MCF 10A (cell line): ENCODE measurements at regions not wholly inside any gene's neighbourhood (a gene's known extent, or its start where the extent isn't known, plus 50 kb on each side); places are given as distances from the start of the nearest gene placed in this dataset.

Experiments used
- BruUV-seq: library from RNA; stranded (reverse); fragments of 400-500 nt; replicated peaks from 2 replicates; lab custom pipeline; 2021; lab: Mats Ljungman, UMichigan
- CTCF ChIA-PET: fragments of 300-600 bp; sonication (Branson Sonifier 250); formaldehyde crosslinking; extraction: SDS; loops from one replicate; lab custom pipeline; 2021; ENCODE audit warnings: antibody characterized with exemption, inconsistent platforms; lab: Yijun Ruan, JAX
- POLR2A ChIA-PET: fragments of 300-600, 350-650 bp; sonication (Branson Sonifier 250); formaldehyde crosslinking; extraction: SDS; loops from one replicate; lab custom pipeline; 2020; ENCODE audit warnings: antibody characterized with exemption, inconsistent platforms; lab: Yijun Ruan, JAX
- DNase-seq: peaks from one replicate; pipeline ENCODE4 v3.0.0-alpha.2; 2018; ENCODE audit not compliant: unreplicated experiment
- H3K27ac Mint-ChIP-seq: one replicate; pipeline ENCODE4 v1.8.0; 2022; ENCODE audit warnings: mild to moderate bottlenecking, low read depth, mixed read lengths; ENCODE audit not compliant: unreplicated experiment
- H3K27me3 Mint-ChIP-seq: one replicate; pipeline ENCODE4 v1.8.0; 2022; ENCODE audit warnings: mixed read lengths; ENCODE audit not compliant: insufficient read depth, unreplicated experiment
- H3K36me3 Mint-ChIP-seq: one replicate; pipeline ENCODE4 v1.8.0; 2022; ENCODE audit warnings: mild to moderate bottlenecking, moderate library complexity, mixed read lengths; ENCODE audit not compliant: insufficient read depth, unreplicated experiment
- H3K4me1 Mint-ChIP-seq: one replicate; pipeline ENCODE4 v1.8.0; 2022; ENCODE audit warnings: mixed read lengths; ENCODE audit not compliant: insufficient read depth, unreplicated experiment
- H3K4me3 Mint-ChIP-seq: one replicate; pipeline ENCODE4 v1.8.0; 2022; ENCODE audit warnings: mild to moderate bottlenecking, moderate library complexity, mixed read lengths; ENCODE audit not compliant: unreplicated experiment
- H3K9me3 Mint-ChIP-seq: one replicate; pipeline ENCODE4 v1.8.0; 2022; ENCODE audit warnings: mixed read lengths; ENCODE audit not compliant: unreplicated experiment
- intact Hi-C: fragments of 100-400 bp; cut with micrococcal nuclease; formaldehyde crosslinking; loops from 2 replicates; pipeline ENCODE4 v1.14.1; 2022
- TF ChIP-seq, protein P1 (sequence below): fragments of 200-600 bp; IDR thresholded peaks from one replicate; pipeline ENCODE4 v1.8.0; 2022; ENCODE audit warnings: antibody characterized with exemption, mild to moderate bottlenecking; ENCODE audit not compliant: unreplicated experiment

GRCh38 chr20:47451602-47451904 is 50.1 kb upstream of the NCOA3 start:
- H3K4me3 Mint-ChIP-seq = no peak overlapping the region
- H3K27me3 Mint-ChIP-seq = no peaks in the 10 kb centered on the region
- no peak overlapping the region for H3K27ac Mint-ChIP-seq
- ChIA-PET CTCF (interaction anchor here (2.4 kb wide), 1 partner anchor 68 kb away, joined by 7 read pairs; no protein-coding TSS in a partner anchor), POLR2A (interaction anchor here (0.7 kb wide), 2 partner anchors 10 to 42 kb away, joined by 4 to 5 read pairs; no protein-coding TSS in a partner anchor)
- H3K9me3 Mint-ChIP-seq = no peaks in the 10 kb centered on the region
- H3K4me1 Mint-ChIP-seq = peaks cover 27% of the 10 kb centered on the region
- BruUV-seq = no TSS peak
- peaks cover 9% of the 10 kb centered on the region for H3K36me3 Mint-ChIP-seq
- DNase-seq = no peak
- intact Hi-C loops = no loop called here
- TF ChIP-seq, protein P1, sequence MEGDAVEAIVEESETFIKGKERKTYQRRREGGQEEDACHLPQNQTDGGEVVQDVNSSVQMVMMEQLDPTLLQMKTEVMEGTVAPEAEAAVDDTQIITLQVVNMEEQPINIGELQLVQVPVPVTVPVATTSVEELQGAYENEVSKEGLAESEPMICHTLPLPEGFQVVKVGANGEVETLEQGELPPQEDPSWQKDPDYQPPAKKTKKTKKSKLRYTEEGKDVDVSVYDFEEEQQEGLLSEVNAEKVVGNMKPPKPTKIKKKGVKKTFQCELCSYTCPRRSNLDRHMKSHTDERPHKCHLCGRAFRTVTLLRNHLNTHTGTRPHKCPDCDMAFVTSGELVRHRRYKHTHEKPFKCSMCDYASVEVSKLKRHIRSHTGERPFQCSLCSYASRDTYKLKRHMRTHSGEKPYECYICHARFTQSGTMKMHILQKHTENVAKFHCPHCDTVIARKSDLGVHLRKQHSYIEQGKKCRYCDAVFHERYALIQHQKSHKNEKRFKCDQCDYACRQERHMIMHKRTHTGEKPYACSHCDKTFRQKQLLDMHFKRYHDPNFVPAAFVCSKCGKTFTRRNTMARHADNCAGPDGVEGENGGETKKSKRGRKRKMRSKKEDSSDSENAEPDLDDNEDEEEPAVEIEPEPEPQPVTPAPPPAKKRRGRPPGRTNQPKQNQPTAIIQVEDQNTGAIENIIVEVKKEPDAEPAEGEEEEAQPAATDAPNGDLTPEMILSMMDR = no peak
